ENCODE measurements at regions not wholly inside any gene's neighbourhood (a gene's known extent, or its start where the extent isn't known, plus 50 kb on each side); places are given as distances from the start of the nearest gene placed in this dataset.
A peak's percentile ranks its signal among the peaks of the same experiment; 100 is the strongest.

DNA sequence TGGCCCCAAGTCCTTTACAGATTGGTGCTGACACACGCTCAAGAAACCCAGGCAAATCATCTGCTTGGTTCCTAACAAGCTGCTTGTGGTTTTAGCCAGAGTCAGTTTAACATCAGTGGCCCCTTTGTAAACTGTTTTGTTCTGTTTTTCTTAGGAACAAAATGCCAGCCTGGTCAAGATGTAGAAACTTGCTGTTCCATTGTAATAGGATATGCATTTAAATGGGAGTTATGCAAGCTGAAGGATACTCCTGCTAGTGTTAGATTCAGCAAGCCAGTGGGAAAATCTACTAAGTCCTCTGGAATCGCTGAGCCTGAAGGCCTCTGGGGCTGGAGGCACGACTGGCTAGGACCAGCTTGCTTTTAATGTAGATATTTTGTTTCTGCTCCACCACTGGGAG is 391.1 kb downstream of the TLE4 start:
- H4K5ac ChIP-seq (ENCODE audit: insufficient read length, low read depth, low read length): no peak overlapping the region
- H3K9me3 ChIP-seq (ENCODE audit: insufficient read depth in 2 of 2, low read depth in 1 of 2, low read length in 1 of 2): no peaks in the 10 kb centered on the region
- H3K79me1 ChIP-seq (ENCODE audit: low read depth, low read length): no peaks in the 10 kb centered on the region
- H2BK5ac ChIP-seq (ENCODE audit: low read depth, low read length): no peak overlapping the region
- ChIA-PET CTCF (ENCODE audit: partially characterized antibody) (interaction anchor here (0.5 to 1.1 kb wide), 2 partner anchors 9 to 527 kb away, joined by 3 read pairs; no protein-coding TSS in a partner anchor), POLR2A (ENCODE audit: partially characterized antibody) (no interaction called here)
- no peak overlapping the region for H3K18ac ChIP-seq (ENCODE audit: extremely low read depth, low read length)
- no peak overlapping the region for H3K23ac ChIP-seq (ENCODE audit: insufficient read length)
- no peak overlapping the region for H3K27ac ChIP-seq (ENCODE audit: low read depth, low read length)
- no peaks in the 10 kb centered on the region for H3K79me2 ChIP-seq (ENCODE audit: control insufficient read depth in 1 of 2, insufficient read depth in 2 of 2, low read length in 2 of 2)
- H2BK15ac ChIP-seq (ENCODE audit: low read length): no peak overlapping the region
- H2BK120ac ChIP-seq (replicated peaks; ENCODE audit: low read depth, low read length): no peak overlapping the region
- no peak overlapping the region for H4K8ac ChIP-seq (ENCODE audit: extremely low read depth, insufficient read depth, low read length)
- H3K23me2 ChIP-seq (ENCODE audit: low read depth, low read length): no peaks in the 10 kb centered on the region
- no peak overlapping the region for H4K91ac ChIP-seq (replicated peaks; ENCODE audit: insufficient read length, low read length)
- H2AFZ ChIP-seq (ENCODE audit: low read length): no peak overlapping the region
- peak in 1 of 2 experiments; percentile 10 for DNase-seq (ENCODE audit: low read depth in 1 of 2, low spot score in 2 of 2)
- H3K36me3 ChIP-seq (ENCODE audit: control insufficient read depth in 2 of 4, insufficient read depth in 4 of 4, low read length in 3 of 4): no peaks in the 10 kb centered on the region
- no peaks in the 10 kb centered on the region for H4K20me1 ChIP-seq (replicated peaks in 1 of 2; ENCODE audit: control insufficient read depth in 1 of 2, insufficient read depth in 2 of 2, low read length in 2 of 2)
- no peak overlapping the region for H3K4ac ChIP-seq (replicated peaks; ENCODE audit: insufficient read length, low read depth, low read length)
- FAIRE-seq: peak; percentile 91
- no peak overlapping the region for H2AK5ac ChIP-seq (ENCODE audit: low read depth, low read length)
- 14% methylated on average over 3 of the region's 3 CpGs; no CpG with 5 or more reads in 1 of the 2 experiments for WGBS, 2 experiments (ENCODE audit: extremely low coverage in 1 of 2, insufficient coverage in 1 of 2, insufficient read length in 1 of 2, insufficient replicate concordance in 2 of 2, low coverage in 1 of 2, low lambda C conversion rate in 2 of 2, missing lambda C conversion rate in 1 of 2)
- H3K9ac ChIP-seq (replicated peaks in 1 of 4; ENCODE audit: extremely low read depth in 1 of 4, low read depth in 3 of 4, low read length in 3 of 4): no peak overlapping the region
- H3K4me2 ChIP-seq (ENCODE audit: insufficient read depth in 1 of 2, low read depth in 2 of 2, low read length in 2 of 2): no peak overlapping the region; a peak in 1 of 4 replicates
- H2BK20ac ChIP-seq (ENCODE audit: low read length): no peak overlapping the region
- no peak overlapping the region for H3K4me3 ChIP-seq (ENCODE audit: extremely low read depth in 1 of 4, insufficient read depth in 2 of 4, low read depth in 3 of 4, low read length in 4 of 4)
- H3K56ac ChIP-seq (replicated peaks; ENCODE audit: insufficient read length, low read depth, low read length): no peak overlapping the region
- peaks cover 0 to 4% (median 1%) of the 10 kb centered on the region in 4 experiments; a peak in 2 of 7 replicates for H3K4me1 ChIP-seq (replicated peaks in 1 of 4; ENCODE audit: control insufficient read depth in 3 of 4, insufficient read depth in 4 of 4, low read length in 3 of 4)
- no peak overlapping the region for H2BK12ac ChIP-seq (ENCODE audit: low read depth, low read length)
- no peak overlapping the region for H3K14ac ChIP-seq (ENCODE audit: insufficient read length)
- peaks cover 5 to 44% (median 24%) of the 10 kb centered on the region in 4 experiments for H3K27me3 ChIP-seq (replicated peaks in 1 of 4; ENCODE audit: control insufficient read depth in 3 of 4, extremely low read depth in 1 of 4, insufficient read depth in 3 of 4, low read length in 3 of 4)
- TF ChIP-seq SIX5 (IDR thresholded peaks at IDR 0.05; ENCODE audit: low read depth, low read length) (no peak), NANOG (IDR thresholded peaks at IDR 0.05; ENCODE audit: insufficient read depth, low read depth, low read length, poor library complexity, severe bottlenecking) (no peak), JUN (IDR thresholded peaks at IDR 0.05; ENCODE audit: low read depth, low read length) (no peak), NRF1 (IDR thresholded peaks at IDR 0.05; ENCODE audit: low read depth, low read length) (no peak), TBP (IDR thresholded peaks at IDR 0.05; ENCODE audit: low read depth, low read length) (no peak)
